Dendritic cell treated with granulocyte-macrophage colony-stimulating factor and Interleukin-4, amounts not matched to agents 40 ng/mL and 50 ng/mL, for 4 days (primary cell): ENCODE measurements at regions not wholly inside any gene's neighbourhood (a gene's known extent, or its start where the extent isn't known, plus 50 kb on each side); places are given as distances from the start of the nearest gene placed in this dataset.
"Not testable (repeated sequence)": the region's sequence is repeated elsewhere in the genome, so short reads cannot be mapped to it uniquely, and the experiment has no call there.

Source experiments
- H3K27ac Mint-ChIP-seq: one replicate; pipeline ENCODE4 v1.8.0; 2022; ENCODE audit warnings: mild to moderate bottlenecking, mixed read lengths
- H3K27me3 Mint-ChIP-seq: one replicate; pipeline ENCODE4 v1.8.0; 2022; ENCODE audit warnings: mild to moderate bottlenecking, mixed read lengths
- H3K36me3 Mint-ChIP-seq: one replicate; pipeline ENCODE4 v1.8.0; 2022; ENCODE audit warnings: low read depth, mixed read lengths
- H3K4me1 Mint-ChIP-seq: one replicate; pipeline ENCODE4 v1.8.0; 2022; ENCODE audit warnings: low read depth, mixed read lengths
- H3K4me3 Mint-ChIP-seq: one replicate; pipeline ENCODE4 v1.8.0; 2022; ENCODE audit warnings: mild to moderate bottlenecking, moderate library complexity, mixed read lengths
- H3K9me3 Mint-ChIP-seq: one replicate; pipeline ENCODE4 v1.8.0; 2022; ENCODE audit warnings: mixed read lengths
- intact Hi-C: fragments of 100-400 bp; cut with micrococcal nuclease; formaldehyde crosslinking; loops from one replicate; pipeline ENCODE4 v1.15.0; 2022

DNA sequence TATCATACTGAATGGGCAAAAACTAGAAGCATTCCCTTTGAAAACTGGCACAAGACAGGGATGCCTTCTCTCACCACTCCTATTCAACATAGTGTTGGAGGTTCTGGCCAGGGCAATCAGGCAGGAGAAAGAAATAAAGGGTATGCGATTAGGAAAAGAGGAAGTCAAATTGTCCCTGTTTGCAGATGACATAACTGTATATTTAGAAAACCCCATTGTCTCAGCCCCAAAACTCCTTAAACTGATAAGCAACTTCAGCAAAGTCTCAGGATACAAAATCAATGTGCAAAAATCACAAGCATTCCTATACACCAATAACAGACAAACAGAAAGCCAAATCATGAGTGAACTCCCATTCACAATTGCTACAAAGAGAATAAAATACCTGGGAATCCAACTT, 52.5 kb upstream of the CCDC71L start:
- H3K4me1 Mint-ChIP-seq, result peaks cover 17% of the 10 kb centered on the region
- H3K27ac Mint-ChIP-seq, H3K27me3 Mint-ChIP-seq, H3K36me3 Mint-ChIP-seq, H3K9me3 Mint-ChIP-seq, intact Hi-C loops, H3K4me3 Mint-ChIP-seq: not testable (repeated sequence)

DNA sequence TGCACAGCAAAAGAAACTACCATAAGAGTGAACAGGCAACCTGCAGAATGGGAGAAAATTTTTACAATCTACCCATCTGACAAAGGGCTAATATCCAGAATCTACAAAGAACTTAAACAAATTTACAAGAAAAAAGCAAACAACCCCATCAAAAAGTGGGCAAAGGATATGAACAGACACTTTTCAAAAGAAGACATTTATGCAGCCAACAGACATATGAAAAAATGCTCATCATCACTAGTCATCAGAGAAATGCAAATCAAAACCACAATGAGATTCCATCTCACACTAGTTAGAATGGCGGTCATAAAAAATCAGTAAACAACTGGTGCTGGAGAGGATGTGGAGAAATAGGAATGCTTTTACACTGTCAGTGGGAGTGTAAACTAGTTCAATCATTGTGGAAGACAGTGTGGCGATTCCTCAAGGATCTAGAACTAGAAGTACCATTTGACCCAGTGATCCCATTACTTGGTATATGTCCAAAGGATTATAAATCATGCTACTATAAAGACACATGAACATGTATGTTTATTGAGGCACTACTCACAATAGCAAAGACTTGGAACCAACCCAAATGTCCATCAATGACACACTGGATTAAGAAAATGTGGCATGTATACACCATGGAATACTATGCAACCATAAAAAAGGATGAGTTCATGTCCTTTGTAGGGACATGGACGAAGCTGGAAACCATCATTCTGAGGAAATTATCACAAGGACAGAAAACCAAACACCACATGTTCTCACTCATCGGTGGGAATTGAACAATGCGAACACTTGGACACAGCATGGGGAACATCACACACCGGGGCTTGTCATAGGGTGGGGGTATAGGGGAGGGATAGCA, 53.9 kb upstream of the CCDC71L start:
- not testable (repeated sequence) for H3K9me3 Mint-ChIP-seq, H3K27me3 Mint-ChIP-seq, H3K27ac Mint-ChIP-seq, H3K4me3 Mint-ChIP-seq, H3K36me3 Mint-ChIP-seq
- peaks cover 27% of the 10 kb centered on the region for H3K4me1 Mint-ChIP-seq
- intact Hi-C loops, result loop anchor here (5.0 kb wide), 1 partner anchor 53 kb away; the partner anchor contains the start of gene CCDC71L

DNA sequence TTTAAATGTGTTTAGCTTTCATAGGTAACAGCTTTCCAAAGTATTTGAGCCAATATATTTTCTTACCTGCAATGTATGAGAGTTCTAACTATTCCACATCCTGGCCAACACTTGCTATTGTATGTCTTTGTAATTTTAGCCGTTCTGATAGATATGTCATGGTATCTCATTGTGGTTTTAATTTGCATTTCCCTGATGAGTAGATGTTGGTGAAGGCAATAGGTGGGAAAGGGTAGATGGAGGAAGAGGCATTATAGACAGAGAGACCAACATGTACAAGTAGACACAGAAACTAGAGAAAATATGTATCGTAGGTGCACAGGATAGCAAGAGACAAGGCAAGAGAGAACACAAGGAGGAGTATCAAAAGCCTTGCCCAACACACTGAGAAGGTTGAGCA, 54.8 kb upstream of the CCDC71L start:
- intact Hi-C loops, result loop anchor here (5.0 kb wide), 1 partner anchor 53 kb away; the partner anchor contains the start of gene CCDC71L
- H3K36me3 Mint-ChIP-seq, result no peaks in the 10 kb centered on the region
- H3K4me3 Mint-ChIP-seq, result no peak overlapping the region
- no peak overlapping the region for H3K27ac Mint-ChIP-seq
- peaks cover 5% of the 10 kb centered on the region for H3K9me3 Mint-ChIP-seq
- H3K27me3 Mint-ChIP-seq, result peaks cover 1% of the 10 kb centered on the region
- peaks cover 35% of the 10 kb centered on the region for H3K4me1 Mint-ChIP-seq

DNA sequence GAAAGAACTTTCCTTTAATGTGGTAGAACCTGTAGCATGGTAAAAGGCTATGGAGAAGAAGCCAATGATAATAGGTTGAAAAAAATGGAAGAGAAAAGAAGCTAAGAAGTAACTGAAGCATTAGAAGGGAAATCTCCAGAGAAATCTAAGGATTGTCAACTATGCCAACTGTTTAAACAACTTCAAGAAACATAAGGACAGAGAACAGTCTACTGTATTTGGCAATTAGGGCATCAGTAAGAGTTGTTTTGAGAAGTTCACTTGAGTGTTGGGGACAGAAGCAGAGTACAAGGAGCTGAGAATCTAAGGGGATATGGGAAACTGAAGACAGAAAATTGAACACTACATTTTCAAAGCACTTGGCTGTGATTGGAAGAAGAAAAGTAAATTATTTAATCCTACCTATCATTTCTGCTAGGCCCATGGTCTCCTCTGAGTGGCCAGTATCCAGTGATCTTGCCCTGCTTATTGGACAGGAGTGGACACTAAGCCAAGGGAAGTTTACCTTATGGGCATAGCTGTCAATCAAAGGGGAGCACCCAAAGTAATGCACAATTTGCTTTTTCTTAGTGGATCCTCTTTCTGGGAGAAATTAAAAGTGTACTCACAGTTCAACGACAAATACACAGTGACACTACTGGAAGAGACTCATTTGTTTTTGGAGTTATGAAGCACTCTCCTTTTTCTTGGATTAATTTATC, 56.4 kb upstream of the CCDC71L start:
- Mint-ChIP-seq H3K4me1 (peaks cover 44% of the 10 kb centered on the region), H3K27me3 (no peaks in the 10 kb centered on the region), H3K27ac (no peak overlapping the region), H3K4me3 (no peak overlapping the region), H3K9me3 (peaks cover 5% of the 10 kb centered on the region), H3K36me3 (no peaks in the 10 kb centered on the region)
- intact Hi-C loops, result loop anchor here (5.0 kb wide), 1 partner anchor 55 kb away; the partner anchor contains the start of gene CCDC71L

DNA sequence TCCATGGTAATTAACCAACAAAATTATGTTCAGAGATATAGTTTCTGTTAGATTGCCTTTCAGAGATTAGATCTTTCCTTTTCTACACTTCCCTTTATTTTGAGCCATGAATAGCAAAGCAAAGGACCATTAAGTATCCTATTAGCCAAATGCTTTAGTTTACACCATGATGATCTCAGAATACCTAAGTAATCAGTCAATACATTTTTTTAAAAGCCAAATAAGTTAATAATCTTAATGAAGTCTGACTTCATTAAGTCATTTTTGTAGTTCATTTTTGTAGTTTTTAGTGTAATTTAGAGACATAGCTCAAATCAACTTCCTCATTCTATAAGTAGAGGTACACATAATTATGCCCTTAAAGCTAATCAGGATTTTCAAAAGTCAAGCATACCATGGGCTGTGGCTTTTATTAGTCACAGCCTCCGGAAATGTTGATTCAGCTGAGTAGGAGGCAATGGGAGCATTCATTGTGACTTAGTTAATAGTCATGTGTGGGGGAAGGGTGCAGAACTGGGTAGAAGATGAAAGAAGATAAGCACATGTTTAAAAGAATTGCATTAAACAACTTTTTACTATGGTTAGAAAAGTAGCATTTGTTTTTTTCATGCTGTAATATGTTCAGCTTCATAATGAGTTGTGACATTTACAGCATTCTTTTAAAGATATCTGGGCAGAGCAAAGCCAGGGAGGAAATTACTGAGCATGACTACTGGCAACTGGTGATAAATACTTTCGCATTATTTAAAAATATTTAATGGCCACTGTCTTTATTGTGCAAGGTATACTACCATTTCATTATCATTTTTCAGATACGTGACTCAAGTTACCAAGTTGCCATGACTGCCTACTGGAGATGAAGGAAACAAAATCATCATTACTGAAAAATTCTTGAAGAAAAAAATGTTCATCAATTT, 57.3 kb upstream of the CCDC71L start:
- Mint-ChIP-seq H3K4me1 (peaks cover 44% of the 10 kb centered on the region), H3K9me3 (peaks cover 5% of the 10 kb centered on the region), H3K4me3 (no peak overlapping the region), H3K36me3 (no peaks in the 10 kb centered on the region), H3K27ac (no peak overlapping the region), H3K27me3 (peaks cover 2% of the 10 kb centered on the region)
- intact Hi-C loops, result loop anchor here (5.0 kb wide), 1 partner anchor 56 kb away; the partner anchor contains the start of gene CCDC71L

DNA sequence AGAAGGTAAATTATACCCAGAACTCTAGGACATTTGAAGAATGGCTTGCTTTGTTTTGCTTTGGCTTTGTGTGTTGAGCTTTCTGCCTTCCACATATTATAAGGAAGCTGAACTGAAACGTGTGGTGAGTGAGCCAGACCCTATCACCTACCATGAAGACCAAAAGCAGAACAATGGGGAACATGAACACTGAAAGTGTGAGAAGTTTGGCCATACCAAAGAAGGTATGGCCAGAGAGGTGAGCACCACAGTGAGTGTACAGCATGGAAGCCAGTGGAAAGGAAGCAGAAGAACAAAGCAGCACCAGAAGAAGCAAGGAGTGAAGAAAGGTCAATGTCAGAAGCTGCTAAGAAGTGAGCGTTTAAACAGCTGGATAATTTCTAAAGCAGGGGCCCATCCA, 59.7 kb upstream of the CCDC71L start:
- intact Hi-C loops, result no loop called here
- Mint-ChIP-seq H3K4me3 (no peak overlapping the region), H3K4me1 (peaks cover 49% of the 10 kb centered on the region), H3K9me3 (peaks cover 5% of the 10 kb centered on the region), H3K27me3 (peaks cover 12% of the 10 kb centered on the region), H3K27ac (peak overlapping the region; percentile 75), H3K36me3 (no peaks in the 10 kb centered on the region)

DNA sequence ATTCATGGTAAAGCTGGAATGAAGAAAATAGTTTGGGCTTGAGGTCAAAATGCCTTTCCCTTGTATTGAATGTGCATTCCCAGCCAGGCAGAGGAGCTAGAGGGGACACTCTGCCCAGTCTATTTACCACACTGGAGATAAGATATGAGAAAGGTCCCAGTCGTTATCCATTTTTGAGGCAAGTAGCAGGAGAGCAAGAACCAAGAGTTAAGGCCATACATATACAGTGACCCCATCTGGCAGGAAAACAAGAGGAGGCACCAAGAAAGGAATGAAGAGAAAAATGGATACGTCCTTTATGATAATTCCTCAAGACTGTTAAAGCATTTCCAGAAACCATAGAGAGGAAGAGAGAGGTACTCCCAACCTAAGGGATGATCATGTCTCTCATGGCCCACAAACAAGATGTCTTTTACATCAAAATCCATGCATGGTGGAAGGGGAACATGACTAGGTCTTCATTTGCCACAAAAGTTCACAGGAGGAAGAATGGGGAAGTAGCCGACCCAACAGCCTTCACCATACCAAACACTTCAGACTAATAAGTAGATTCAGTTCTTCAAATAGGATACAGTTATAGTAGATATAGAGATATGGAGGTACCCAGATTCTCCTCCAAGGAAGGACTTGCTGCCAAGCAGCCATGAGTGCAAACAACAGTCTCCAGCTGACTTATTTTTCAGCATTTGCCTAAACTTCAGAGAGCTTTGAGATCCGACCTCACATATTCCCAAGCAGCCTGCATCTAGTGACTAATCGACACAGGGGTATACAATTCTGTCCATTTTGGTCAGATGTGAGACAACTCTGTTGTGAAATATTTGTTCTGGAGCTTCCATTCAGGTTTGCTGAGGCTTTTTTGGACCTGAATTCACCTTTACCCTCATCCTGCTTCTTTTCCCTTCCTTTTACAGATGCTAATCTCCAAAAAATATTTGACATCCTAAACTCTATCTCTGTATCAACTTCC, 61.1 kb upstream of the CCDC71L start:
- peaks cover 5% of the 10 kb centered on the region for H3K9me3 Mint-ChIP-seq
- peak overlapping the region; percentile 60 for H3K27ac Mint-ChIP-seq
- H3K4me3 Mint-ChIP-seq, result no peak overlapping the region
- H3K36me3 Mint-ChIP-seq, result no peaks in the 10 kb centered on the region
- H3K4me1 Mint-ChIP-seq, result peaks cover 49% of the 10 kb centered on the region
- H3K27me3 Mint-ChIP-seq, result peaks cover 13% of the 10 kb centered on the region
- intact Hi-C loops, result no loop called here

DNA sequence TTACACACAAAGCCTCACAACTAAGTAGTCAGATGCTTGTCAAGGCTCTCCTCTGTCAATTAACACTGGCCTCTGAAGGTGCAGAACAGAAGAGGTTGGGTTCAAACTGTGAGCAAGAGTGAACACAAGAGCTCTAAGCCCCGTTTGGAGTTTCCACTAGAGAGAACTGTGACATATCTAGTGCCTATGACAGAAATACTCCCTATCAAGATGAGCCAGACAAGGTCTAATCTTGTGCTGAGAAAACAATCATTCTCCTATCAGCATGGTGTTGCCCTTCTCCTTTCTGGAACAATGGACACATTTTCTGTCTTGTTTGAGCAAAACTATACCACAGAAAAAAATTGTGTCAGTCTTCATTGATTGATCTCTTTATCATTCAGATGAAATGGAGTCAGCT, 62.4 kb upstream of the CCDC71L start:
- no peak overlapping the region for H3K4me3 Mint-ChIP-seq
- peaks cover 54% of the 10 kb centered on the region for H3K4me1 Mint-ChIP-seq
- H3K27me3 Mint-ChIP-seq, result peaks cover 13% of the 10 kb centered on the region
- H3K27ac Mint-ChIP-seq, result peak overlapping the region; percentile 69
- intact Hi-C loops, result no loop called here
- no peaks in the 10 kb centered on the region for H3K36me3 Mint-ChIP-seq
- peaks cover 5% of the 10 kb centered on the region for H3K9me3 Mint-ChIP-seq

DNA sequence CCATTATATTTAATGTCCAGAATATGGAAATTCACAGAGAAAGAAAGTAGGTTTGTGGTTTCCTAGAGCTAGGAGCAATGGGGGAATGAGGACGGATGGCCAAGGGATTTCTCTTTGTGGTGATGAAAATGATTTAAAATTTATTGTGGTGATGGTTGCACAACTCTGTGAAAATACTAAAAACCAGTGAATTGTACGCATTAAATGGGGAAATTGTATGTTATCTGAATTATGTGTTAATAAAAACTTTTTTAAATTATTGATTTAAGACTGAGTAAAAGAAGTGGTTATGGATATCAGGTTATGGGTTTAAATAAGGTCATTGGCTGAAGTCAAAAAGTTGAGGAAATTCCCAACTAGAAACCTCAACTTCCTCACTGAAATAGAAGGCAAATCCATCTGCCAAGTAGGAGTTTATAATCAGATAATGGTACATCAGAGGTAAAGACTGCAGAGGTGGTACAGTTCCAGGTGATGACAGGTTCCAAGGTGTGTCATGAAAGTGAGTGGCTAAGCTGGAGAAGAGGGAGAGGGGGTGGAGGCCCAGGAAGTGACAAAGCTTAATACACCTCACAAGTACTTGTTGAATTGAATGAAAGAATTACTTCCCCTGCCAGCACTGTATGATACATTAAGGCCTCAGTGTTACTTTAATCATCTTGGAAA, 68.9 kb upstream of the CCDC71L start:
- Mint-ChIP-seq H3K27ac (no peak overlapping the region), H3K27me3 (peaks cover 9% of the 10 kb centered on the region), H3K4me3 (no peak overlapping the region), H3K36me3 (no peaks in the 10 kb centered on the region), H3K4me1 (peaks cover 37% of the 10 kb centered on the region), H3K9me3 (no peaks in the 10 kb centered on the region)
- intact Hi-C loops, result loop anchor here (2.0 kb wide), 1 partner anchor 133 kb away; no protein-coding TSS in a partner anchor

DNA sequence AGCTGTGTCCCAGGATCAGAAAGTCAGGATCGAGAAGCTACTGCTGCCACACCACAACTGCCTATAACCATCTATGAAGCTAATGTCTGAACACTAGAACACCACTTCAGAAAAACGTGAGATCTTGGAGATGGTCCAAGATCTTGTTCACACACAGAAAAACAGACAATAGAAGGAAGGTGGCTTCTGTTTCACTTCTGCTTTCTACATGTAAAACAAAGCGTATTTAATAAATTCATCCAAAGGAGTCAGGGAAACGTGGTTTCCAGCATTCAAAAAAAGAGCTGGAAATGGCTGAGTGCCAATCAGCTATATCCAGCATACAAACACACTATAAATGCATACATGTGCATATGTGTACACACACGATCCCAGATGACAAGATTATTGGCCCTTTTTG, 70.2 kb upstream of the CCDC71L start:
- intact Hi-C loops, result loop anchor here (2.0 kb wide), 1 partner anchor 134 kb away; no protein-coding TSS in a partner anchor
- Mint-ChIP-seq H3K27ac (peak overlapping the region; percentile 17), H3K36me3 (no peaks in the 10 kb centered on the region), H3K27me3 (peaks cover 7% of the 10 kb centered on the region), H3K4me1 (peaks cover 39% of the 10 kb centered on the region), H3K9me3 (no peaks in the 10 kb centered on the region), H3K4me3 (peak overlapping the region; percentile 4)

DNA sequence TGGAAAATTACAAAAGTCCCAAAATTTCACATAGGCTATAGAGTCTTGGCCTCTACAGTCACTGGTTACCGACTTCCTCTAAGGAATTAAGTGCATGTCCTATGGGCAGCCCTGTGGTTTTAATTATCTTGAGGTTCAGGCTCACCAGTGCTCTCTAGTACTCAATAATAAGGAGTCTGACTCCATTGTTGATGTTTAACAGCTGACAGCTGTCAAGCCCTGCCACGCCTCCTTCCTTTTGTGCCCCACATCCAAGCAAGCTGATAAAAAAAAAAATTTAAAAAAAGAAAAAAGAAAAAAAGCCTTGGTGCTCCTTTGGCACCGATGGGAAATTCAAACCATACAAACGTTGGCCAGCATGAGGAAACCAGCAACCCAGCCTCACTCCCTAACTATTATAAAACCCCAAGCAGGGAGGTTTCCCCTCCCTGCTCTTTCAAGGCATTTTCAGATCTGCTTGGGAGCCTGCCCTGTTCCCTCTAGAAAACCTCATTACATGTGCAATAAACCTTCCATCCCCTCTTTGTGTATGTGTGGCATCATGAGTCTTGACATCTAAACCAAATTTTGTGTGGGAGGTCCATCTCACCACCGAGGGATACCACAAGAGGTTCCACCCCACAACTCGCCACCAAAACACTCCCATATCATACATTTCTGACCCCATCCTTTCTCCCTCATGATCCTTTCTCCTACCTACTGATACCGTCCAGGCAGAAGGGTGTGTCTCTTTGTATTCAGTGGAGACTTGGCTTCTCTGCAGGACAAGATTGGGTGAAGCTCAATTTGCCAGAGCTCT, 70.9 kb upstream of the CCDC71L start:
- H3K4me3 Mint-ChIP-seq, result no peak overlapping the region
- H3K36me3 Mint-ChIP-seq, result no peaks in the 10 kb centered on the region
- H3K9me3 Mint-ChIP-seq, result no peaks in the 10 kb centered on the region
- H3K4me1 Mint-ChIP-seq, result peaks cover 46% of the 10 kb centered on the region
- H3K27ac Mint-ChIP-seq, result peak overlapping the region; percentile 50
- intact Hi-C loops, result loop anchor here (2.0 kb wide), 1 partner anchor 135 kb away; no protein-coding TSS in a partner anchor
- peaks cover 7% of the 10 kb centered on the region for H3K27me3 Mint-ChIP-seq
